Upper lobe of left lung (tissue), 4 donors: ENCODE measurements at regions not wholly inside any gene's neighbourhood (a gene's known extent, or its start where the extent isn't known, plus 50 kb on each side); places are given as distances from the start of the nearest gene placed in this dataset.

ENCODE experiments used
- POLR2A ChIP-seq, 4 donors: fragments of 450-650 bp; IDR thresholded peaks; one replicate each; pipeline ENCODE4 v1.5.1; 2016 to 2017; ENCODE audit warnings: antibody characterized with exemption in 4 of 4, mild to moderate bottlenecking in 2 of 4
- TF ChIP-seq, protein P1 (sequence below), 6 experiments: fragments of 450-650 bp in 4 of 6; fragments of 200-600 bp in 2 of 6; sonication (generic) in 2 of 6; IDR thresholded peaks; one replicate each; pipeline ENCODE4 v1.5.1; 2016 to 2019; ENCODE audit warnings: antibody characterized with exemption in 6 of 6

GRCh38 chr2:129636692-129637091 lies 342.8 kb upstream of the RAB6C start:
- no peak for TF ChIP-seq POLR2A (IDR thresholded peaks at IDR 0.05)
- TF ChIP-seq, protein P1, sequence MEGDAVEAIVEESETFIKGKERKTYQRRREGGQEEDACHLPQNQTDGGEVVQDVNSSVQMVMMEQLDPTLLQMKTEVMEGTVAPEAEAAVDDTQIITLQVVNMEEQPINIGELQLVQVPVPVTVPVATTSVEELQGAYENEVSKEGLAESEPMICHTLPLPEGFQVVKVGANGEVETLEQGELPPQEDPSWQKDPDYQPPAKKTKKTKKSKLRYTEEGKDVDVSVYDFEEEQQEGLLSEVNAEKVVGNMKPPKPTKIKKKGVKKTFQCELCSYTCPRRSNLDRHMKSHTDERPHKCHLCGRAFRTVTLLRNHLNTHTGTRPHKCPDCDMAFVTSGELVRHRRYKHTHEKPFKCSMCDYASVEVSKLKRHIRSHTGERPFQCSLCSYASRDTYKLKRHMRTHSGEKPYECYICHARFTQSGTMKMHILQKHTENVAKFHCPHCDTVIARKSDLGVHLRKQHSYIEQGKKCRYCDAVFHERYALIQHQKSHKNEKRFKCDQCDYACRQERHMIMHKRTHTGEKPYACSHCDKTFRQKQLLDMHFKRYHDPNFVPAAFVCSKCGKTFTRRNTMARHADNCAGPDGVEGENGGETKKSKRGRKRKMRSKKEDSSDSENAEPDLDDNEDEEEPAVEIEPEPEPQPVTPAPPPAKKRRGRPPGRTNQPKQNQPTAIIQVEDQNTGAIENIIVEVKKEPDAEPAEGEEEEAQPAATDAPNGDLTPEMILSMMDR (IDR thresholded peaks at IDR 0.05): no peak
